Uterus (tissue), 3 donors: ENCODE measurements at regions not wholly inside any gene's neighbourhood (a gene's known extent, or its start where the extent isn't known, plus 50 kb on each side); places are given as distances from the start of the nearest gene placed in this dataset.

ENCODE experiments used
- DNase-seq, 2 donors: peaks; one replicate each; pipeline ENCODE4 v3.0.0-alpha.2; 2019 to 2020
- H3K27ac ChIP-seq, 2 donors: fragments of 200-600 bp; sonication (generic); 1 replicate in 1 of 2; 2 replicates in 1 of 2; pipeline ENCODE4 v1.5.1; 2016 to 2018
- H3K27me3 ChIP-seq, 2 donors: fragments of 200-600 bp; sonication (generic); one replicate each; pipeline ENCODE4 v1.5.1; 2018 to 2019; ENCODE audit warnings: control low read depth in 1 of 2
- H3K36me3 ChIP-seq, 2 donors: fragments of 200-600 bp; sonication (generic); one replicate each; pipeline ENCODE4 v1.5.1; 2019; ENCODE audit warnings: control low read depth in 1 of 2
- H3K4me1 ChIP-seq, 2 donors: fragments of 200-600 bp; sonication (generic); one replicate each; pipeline ENCODE4 v1.5.1; 2018 to 2019; ENCODE audit warnings: control low read depth in 1 of 2
- H3K4me3 ChIP-seq, 2 donors: fragments of 200-600 bp; sonication (generic); 1 replicate in 1 of 2; 2 replicates in 1 of 2; pipeline ENCODE4 v1.5.1; 2018 to 2019; ENCODE audit warnings: mild to moderate bottlenecking in 1 of 2
- H3K9me3 ChIP-seq, 2 donors: fragments of 200-600 bp; sonication (generic); one replicate each; pipeline ENCODE4 v1.5.1; 2019; ENCODE audit warnings: control low read depth in 1 of 2
- POLR2A ChIP-seq, 2 donors: fragments of 450-650 bp; IDR thresholded peaks; one replicate each; pipeline ENCODE4 v1.6.1; 2016; ENCODE audit warnings: antibody characterized with exemption in 2 of 2, mild to moderate bottlenecking in 1 of 2, moderate library complexity in 1 of 2
- intact Hi-C: fragments of 100-400 bp; cut with DNase I; formaldehyde crosslinking; loops from one replicate; pipeline ENCODE4 v1.15.1; 2023; ENCODE audit warnings: low total_unique reads
- TF ChIP-seq, protein P1 (sequence below), 4 experiments: fragments of 200-600 bp in 2 of 4; fragments of 450-650 bp in 2 of 4; sonication (generic) in 2 of 4; IDR thresholded peaks; one replicate each; pipeline ENCODE4 v1.5.1; 2016 to 2019; ENCODE audit warnings: antibody characterized with exemption in 4 of 4, mild to moderate bottlenecking in 2 of 4, moderate library complexity in 1 of 4
- donor health status: DM: yes; HTN: yes; CAD: no.

DNA sequence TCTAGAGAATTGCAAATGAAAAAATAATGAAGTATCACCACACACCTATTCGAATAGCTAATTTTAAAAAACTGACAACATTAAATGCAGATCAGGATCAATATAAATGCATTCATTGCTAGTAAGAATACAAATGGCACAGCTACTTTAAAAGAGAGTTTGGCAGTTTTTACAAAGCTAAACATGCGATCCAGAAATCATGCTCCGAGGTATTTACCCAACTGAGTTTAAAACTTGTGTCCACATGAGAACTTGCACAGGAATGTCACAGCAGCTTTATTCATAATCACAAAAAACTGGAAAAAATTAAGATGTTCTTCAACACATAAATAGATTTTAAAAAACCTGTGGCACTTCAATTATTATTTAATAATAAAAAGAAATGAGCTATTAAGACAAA is 345.5 kb upstream of the TRPC7 start:
- H3K4me1 ChIP-seq, result no peaks in the 10 kb centered on the region
- intact Hi-C loops, result no loop called here
- H3K36me3 ChIP-seq, result no peaks in the 10 kb centered on the region
- H3K9me3 ChIP-seq, result no peaks in the 10 kb centered on the region
- no peak for DNase-seq
- TF ChIP-seq, protein P1, sequence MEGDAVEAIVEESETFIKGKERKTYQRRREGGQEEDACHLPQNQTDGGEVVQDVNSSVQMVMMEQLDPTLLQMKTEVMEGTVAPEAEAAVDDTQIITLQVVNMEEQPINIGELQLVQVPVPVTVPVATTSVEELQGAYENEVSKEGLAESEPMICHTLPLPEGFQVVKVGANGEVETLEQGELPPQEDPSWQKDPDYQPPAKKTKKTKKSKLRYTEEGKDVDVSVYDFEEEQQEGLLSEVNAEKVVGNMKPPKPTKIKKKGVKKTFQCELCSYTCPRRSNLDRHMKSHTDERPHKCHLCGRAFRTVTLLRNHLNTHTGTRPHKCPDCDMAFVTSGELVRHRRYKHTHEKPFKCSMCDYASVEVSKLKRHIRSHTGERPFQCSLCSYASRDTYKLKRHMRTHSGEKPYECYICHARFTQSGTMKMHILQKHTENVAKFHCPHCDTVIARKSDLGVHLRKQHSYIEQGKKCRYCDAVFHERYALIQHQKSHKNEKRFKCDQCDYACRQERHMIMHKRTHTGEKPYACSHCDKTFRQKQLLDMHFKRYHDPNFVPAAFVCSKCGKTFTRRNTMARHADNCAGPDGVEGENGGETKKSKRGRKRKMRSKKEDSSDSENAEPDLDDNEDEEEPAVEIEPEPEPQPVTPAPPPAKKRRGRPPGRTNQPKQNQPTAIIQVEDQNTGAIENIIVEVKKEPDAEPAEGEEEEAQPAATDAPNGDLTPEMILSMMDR (IDR thresholded peaks at IDR 0.05), result no peak
- TF ChIP-seq POLR2A (IDR thresholded peaks at IDR 0.05), result no peak
- H3K27me3 ChIP-seq, result no peaks in the 10 kb centered on the region
- H3K4me3 ChIP-seq, result no peak overlapping the region
- H3K27ac ChIP-seq, result no peak overlapping the region

DNA sequence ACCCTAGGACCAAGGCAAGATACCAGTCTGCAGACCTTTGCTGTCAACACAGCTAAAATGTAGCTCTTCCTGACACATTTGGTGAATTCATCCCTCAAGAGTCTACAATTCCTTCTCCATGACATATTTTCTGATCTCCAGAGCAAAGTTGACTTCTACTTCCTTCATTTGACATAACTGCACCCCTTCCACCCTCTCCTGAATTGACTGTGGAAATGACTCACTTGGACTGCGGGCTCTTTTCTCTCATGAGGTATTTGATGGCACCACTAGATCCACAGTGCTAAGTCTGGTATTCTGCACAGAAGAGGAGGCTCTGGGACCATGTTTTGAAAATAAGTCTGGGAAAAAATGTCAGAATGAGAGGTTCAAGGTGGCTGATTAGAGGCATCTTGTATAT is 338.4 kb upstream of the TRPC7 start:
- intact Hi-C loops, result no loop called here
- Histone ChIP-seq H3K9me3 (no peaks in the 10 kb centered on the region), H3K36me3 (no peaks in the 10 kb centered on the region), H3K4me1 (no peaks in the 10 kb centered on the region), H3K4me3 (no peak overlapping the region), H3K27ac (no peak overlapping the region), H3K27me3 (no peaks in the 10 kb centered on the region)
- TF ChIP-seq, protein P1 (IDR thresholded peaks at IDR 0.05), result no peak
- no peak for DNase-seq

DNA sequence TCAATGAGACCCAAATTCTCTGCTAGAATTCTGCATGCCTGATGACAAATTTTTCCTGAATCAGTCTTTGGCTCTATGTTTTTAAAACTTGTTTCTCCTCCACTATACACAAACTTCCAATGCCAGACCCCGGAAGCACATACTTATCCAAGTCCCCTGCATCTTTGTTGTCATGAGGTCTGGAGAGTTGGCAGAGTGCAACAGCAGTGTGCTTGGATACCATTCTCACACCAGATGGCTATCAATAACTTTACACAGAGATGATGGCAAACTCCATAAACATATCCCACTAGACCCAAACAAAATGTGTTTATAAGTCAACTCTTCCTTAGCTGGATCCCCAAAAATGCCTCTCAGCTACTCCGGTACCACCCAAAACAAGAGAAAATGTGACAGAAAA is 337.7 kb upstream of the TRPC7 start:
- Histone ChIP-seq H3K4me1 (no peaks in the 10 kb centered on the region), H3K9me3 (no peaks in the 10 kb centered on the region), H3K4me3 (no peak overlapping the region), H3K27ac (no peak overlapping the region), H3K27me3 (no peaks in the 10 kb centered on the region), H3K36me3 (no peaks in the 10 kb centered on the region)
- DNase-seq, result no peak
- no peak for TF ChIP-seq POLR2A (IDR thresholded peaks at IDR 0.05)
- TF ChIP-seq, protein P1 (IDR thresholded peaks at IDR 0.05), result no peak
- intact Hi-C loops, result no loop called here

DNA sequence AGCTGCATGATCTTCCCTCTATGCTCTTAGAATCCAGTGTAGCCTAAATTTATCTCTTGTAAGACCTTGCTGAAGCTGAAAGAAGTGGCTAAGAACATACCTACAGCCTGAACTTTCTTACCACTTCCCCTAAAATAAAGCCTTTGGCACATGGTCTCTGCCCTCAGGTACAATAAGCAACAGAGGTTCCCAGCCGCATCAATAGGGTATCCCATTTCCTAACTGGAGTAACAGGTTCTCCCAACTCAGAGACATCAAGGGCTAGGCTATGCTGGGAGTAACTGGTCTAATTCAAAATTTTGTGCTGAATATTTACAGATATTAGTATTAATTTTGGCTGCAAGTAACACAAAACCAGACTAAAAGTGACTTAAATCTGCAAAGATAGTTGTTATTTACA is 335.8 kb upstream of the TRPC7 start:
- H3K9me3 ChIP-seq, result no peaks in the 10 kb centered on the region
- H3K4me3 ChIP-seq, result no peak overlapping the region
- intact Hi-C loops, result no loop called here
- no peaks in the 10 kb centered on the region for H3K36me3 ChIP-seq
- no peak overlapping the region for H3K27ac ChIP-seq
- no peak for DNase-seq
- TF ChIP-seq, protein P1 (IDR thresholded peaks at IDR 0.05), result no peak
- no peak for TF ChIP-seq POLR2A (IDR thresholded peaks at IDR 0.05)
- H3K4me1 ChIP-seq, result no peaks in the 10 kb centered on the region
- no peaks in the 10 kb centered on the region for H3K27me3 ChIP-seq

DNA sequence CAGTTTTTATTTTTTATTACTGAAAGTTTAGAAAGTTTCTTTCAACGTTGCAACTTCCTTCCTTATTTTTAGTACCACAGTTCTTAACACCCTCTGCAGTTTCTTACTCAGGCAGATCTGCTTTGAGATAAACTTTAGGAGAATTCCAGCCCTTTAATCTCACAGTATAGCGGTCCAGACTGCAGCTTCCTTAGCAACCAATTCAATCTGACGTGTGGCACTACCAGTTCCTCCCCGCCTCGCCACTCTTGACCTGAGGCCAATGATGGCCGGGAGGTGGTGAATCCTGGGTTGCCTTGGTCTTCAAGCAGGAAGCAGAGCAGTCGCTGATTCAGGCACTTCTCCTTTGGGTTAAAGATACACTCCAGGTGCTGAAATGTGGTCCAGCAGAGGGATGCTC is 334.3 kb upstream of the TRPC7 start:
- no peaks in the 10 kb centered on the region for H3K9me3 ChIP-seq
- intact Hi-C loops, result no loop called here
- no peak overlapping the region for H3K4me3 ChIP-seq
- no peak for DNase-seq
- TF ChIP-seq, protein P1 (IDR thresholded peaks at IDR 0.05), result no peak
- no peak for TF ChIP-seq POLR2A (IDR thresholded peaks at IDR 0.05)
- H3K27ac ChIP-seq, result no peak overlapping the region
- H3K27me3 ChIP-seq, result no peaks in the 10 kb centered on the region
- no peaks in the 10 kb centered on the region for H3K36me3 ChIP-seq
- no peaks in the 10 kb centered on the region for H3K4me1 ChIP-seq
